ENCODE measurements at regions not wholly inside any gene's neighbourhood (a gene's known extent, or its start where the extent isn't known, plus 50 kb on each side); places are given as distances from the start of the nearest gene placed in this dataset.
"Not testable (repeated sequence)": the region's sequence is repeated elsewhere in the genome, so short reads cannot be mapped to it uniquely, and the experiment has no call there.

- DNase-seq: no peak
Observed at GRCh38 chr1:228994676-228995594, 259.7 kb downstream of the RHOU start.

- no peak for DNase-seq
Observed at GRCh38 chr1:228996281-228996680, 261.0 kb downstream of the RHOU start.

- no peak for DNase-seq
Observed at GRCh38 chr1:228997721-228998144, 262.5 kb downstream of the RHOU start.

- DNase-seq: no peak
Observed at GRCh38 chr1:228998179-228998578, 262.9 kb downstream of the RHOU start.

- DNase-seq: no peak
Observed at GRCh38 chr1:228999446-229000170, 264.3 kb downstream of the RHOU start.

GRCh38 chr1:229000187-229000586 is 264.9 kb downstream of the RHOU start:
- DNase-seq: no peak

GRCh38 chr1:229001467-229002011 is 266.3 kb downstream of the RHOU start:
- DNase-seq: no peak

GRCh38 chr1:229002037-229002436 is 266.8 kb downstream of the RHOU start:
- no peak for DNase-seq

- DNase-seq: no peak
Observed at GRCh38 chr1:229002451-229002960, 267.2 kb downstream of the RHOU start.

- DNase-seq: no peak
Observed at GRCh38 chr1:229003233-229004031, 267.5 kb upstream of the RAB4A start.

- no peak for DNase-seq
Observed at GRCh38 chr1:229004066-229004833, 266.7 kb upstream of the RAB4A start.

GRCh38 chr1:229005097-229005496 is 265.8 kb upstream of the RAB4A start:
- DNase-seq: no peak

GRCh38 chr1:229005556-229005955 is 265.4 kb upstream of the RAB4A start:
- DNase-seq: no peak

- DNase-seq: no peak
Observed at GRCh38 chr1:229006121-229006870, 264.6 kb upstream of the RAB4A start.

GRCh38 chr1:229007167-229007566 is 263.7 kb upstream of the RAB4A start:
- DNase-seq: no peak

GRCh38 chr1:229007701-229008100 is 263.2 kb upstream of the RAB4A start:
- no peak for DNase-seq

GRCh38 chr1:229008347-229008746 is 262.6 kb upstream of the RAB4A start:
- not testable (repeated sequence) for DNase-seq

- peak; percentile 22 for DNase-seq
Observed at GRCh38 chr1:229011022-229011421, 259.9 kb upstream of the RAB4A start.

GRCh38 chr1:229012823-229013222 is 258.1 kb upstream of the RAB4A start:
- DNase-seq: no peak

GRCh38 chr1:229013981-229014380 is 256.9 kb upstream of the RAB4A start:
- no peak for DNase-seq

GRCh38 chr1:229015806-229016205 is 255.1 kb upstream of the RAB4A start:
- DNase-seq: no peak
